H1 (cell line): ENCODE measurements at regions not wholly inside any gene's neighbourhood (a gene's known extent, or its start where the extent isn't known, plus 50 kb on each side); places are given as distances from the start of the nearest gene placed in this dataset.

Experiments used
- CTCF ChIA-PET: fragments of 300-600 bp; sonication (Branson Sonifier 250); formaldehyde crosslinking; loops from one replicate; lab custom pipeline; 2021; ENCODE audit not compliant: partially characterized antibody; lab: Charles Lee
- POLR2A ChIA-PET: fragments of 300-600 bp; sonication (Branson Sonifier 250); formaldehyde crosslinking; loops from one replicate; lab custom pipeline; 2021; ENCODE audit warnings: inconsistent platforms; ENCODE audit not compliant: partially characterized antibody; lab: Charles Lee
- DNase-seq, 2 experiments: peaks; one replicate each; pipeline versions ENCODE4 v3.0.0 to v3.0.0-alpha.2; 2010 to 2022; ENCODE audit warnings: low spot score in 2 of 2, low read depth in 1 of 2, mixed read lengths in 1 of 2
- FAIRE-seq: peaks from 2 replicates; lab custom pipeline; 2011; peaks lifted over from hg19 to GRCh38; lab: Jason Lieb, UNC
- H2AFZ ChIP-seq: 2 replicates; pipeline ENCODE4 v1.8.1; 2012; ENCODE audit warnings: low read length, inconsistent platforms
- H2AK5ac ChIP-seq: 2 replicates; pipeline ENCODE4 v1.6.1; 2013; ENCODE audit warnings: low read depth, low read length
- H2BK120ac ChIP-seq: replicated peaks from 2 replicates; pipeline ENCODE3; 2013; ENCODE audit warnings: low read depth, low read length, inconsistent platforms
- H2BK12ac ChIP-seq: 2 replicates; pipeline ENCODE4 v1.6.1; 2013; ENCODE audit warnings: low read depth, low read length
- H2BK15ac ChIP-seq: 2 replicates; pipeline ENCODE4 v1.6.1; 2013; ENCODE audit warnings: low read length
- H2BK20ac ChIP-seq: 2 replicates; pipeline ENCODE4 v1.6.1; 2013; ENCODE audit warnings: low read length
- H2BK5ac ChIP-seq: 2 replicates; pipeline ENCODE4 v1.6.1; 2013; ENCODE audit warnings: low read depth, low read length
- H3K14ac ChIP-seq: 2 replicates; pipeline ENCODE4 v1.6.1; 2013; ENCODE audit warnings: inconsistent platforms; ENCODE audit not compliant: insufficient read length
- H3K18ac ChIP-seq: 2 replicates; pipeline ENCODE4 v1.6.1; 2013; ENCODE audit warnings: low read length; ENCODE audit errors: extremely low read depth
- H3K23ac ChIP-seq: 2 replicates; pipeline ENCODE4 v1.6.1; 2013; ENCODE audit warnings: inconsistent platforms; ENCODE audit not compliant: insufficient read length
- H3K23me2 ChIP-seq: 2 replicates; pipeline ENCODE4 v1.6.1; 2013; ENCODE audit warnings: low read depth, low read length
- H3K27ac ChIP-seq: 2 replicates; pipeline ENCODE4 v1.6.1; 2011; ENCODE audit warnings: low read depth, low read length, inconsistent platforms
- H3K27me3 ChIP-seq, 4 experiments: replicated peaks in 1 of 4; 1 replicate in 1 of 4; 2 replicates in 3 of 4; pipeline versions ENCODE4 v1.6.1 to v1.8.1; 2011 to 2013; ENCODE audit warnings: low read length in 3 of 4, mild to moderate bottlenecking in 3 of 4, inconsistent platforms in 2 of 4, mixed read lengths in 2 of 4, moderate library complexity in 1 of 4; ENCODE audit not compliant: control insufficient read depth in 3 of 4, insufficient read depth in 3 of 4; ENCODE audit errors: extremely low read depth in 1 of 4
- H3K36me3 ChIP-seq, 4 experiments: 2 replicates each; pipeline versions ENCODE4 v1.6.1 to v1.8.1; 2011 to 2013; ENCODE audit warnings: mild to moderate bottlenecking in 4 of 4, low read length in 3 of 4, moderate library complexity in 2 of 4, control low read depth in 1 of 4, inconsistent platforms in 1 of 4; ENCODE audit not compliant: insufficient read depth in 4 of 4, control insufficient read depth in 2 of 4
- H3K4ac ChIP-seq: replicated peaks from 2 replicates; pipeline ENCODE3; 2013; ENCODE audit warnings: low read length, low read depth, mixed read lengths, inconsistent platforms; ENCODE audit not compliant: insufficient read length
- H3K4me1 ChIP-seq, 4 experiments: replicated peaks in 1 of 4; 1 replicate in 1 of 4; 2 replicates in 3 of 4; pipeline versions ENCODE4 v1.6.1 to v1.8.1; 2011 to 2013; ENCODE audit warnings: low read length in 3 of 4, inconsistent platforms in 2 of 4, mixed read lengths in 1 of 4; ENCODE audit not compliant: insufficient read depth in 4 of 4, control insufficient read depth in 3 of 4
- H3K4me2 ChIP-seq, 2 experiments: 2 replicates each; pipeline versions ENCODE4 v1.6.1 to v1.8.1; 2011 to 2013; ENCODE audit warnings: low read depth in 2 of 2, low read length in 2 of 2, control low read depth in 1 of 2, inconsistent platforms in 1 of 2, mild to moderate bottlenecking in 1 of 2; ENCODE audit not compliant: insufficient read depth in 1 of 2
- H3K4me3 ChIP-seq, 4 experiments: fragments of 200-600, 300-600 bp in 1 of 4; sonication (generic), shearing (Covaris generic), sonication (Bioruptor Twin) in 1 of 4; 2 replicates each; pipeline versions ENCODE4 v1.5.1 to v1.8.1; 2011 to 2016; ENCODE audit warnings: low read length in 4 of 4, low read depth in 3 of 4, control low read depth in 2 of 4, inconsistent platforms in 2 of 4, mild to moderate bottlenecking in 2 of 4, mixed read lengths in 1 of 4, moderate library complexity in 1 of 4; ENCODE audit not compliant: insufficient read depth in 2 of 4; ENCODE audit errors: extremely low read depth in 1 of 4
- H3K56ac ChIP-seq: replicated peaks from 2 replicates; pipeline ENCODE3; 2013; ENCODE audit warnings: low read depth, mild to moderate bottlenecking, mixed read lengths, low read length, inconsistent platforms; ENCODE audit not compliant: insufficient read length
- H3K79me1 ChIP-seq: 2 replicates; pipeline ENCODE4 v1.6.1; 2013; ENCODE audit warnings: low read depth, low read length, control low read depth
- H3K79me2 ChIP-seq, 2 experiments: 2 replicates each; pipeline versions ENCODE4 v1.6.1 to v1.8.1; 2012 to 2013; ENCODE audit warnings: low read length in 2 of 2, mild to moderate bottlenecking in 2 of 2, inconsistent platforms in 1 of 2; ENCODE audit not compliant: insufficient read depth in 2 of 2, control insufficient read depth in 1 of 2
- H3K9ac ChIP-seq, 4 experiments: replicated peaks in 1 of 4; 1 replicate in 1 of 4; 2 replicates in 3 of 4; pipeline versions ENCODE4 v1.6.1 to v1.8.1; 2011 to 2013; ENCODE audit warnings: low read depth in 3 of 4, low read length in 3 of 4, control low read depth in 2 of 4, mild to moderate bottlenecking in 2 of 4, moderate library complexity in 2 of 4, inconsistent platforms in 1 of 4; ENCODE audit errors: extremely low read depth in 1 of 4
- H3K9me3 ChIP-seq, 2 experiments: 2 replicates each; pipeline versions ENCODE4 v1.6.1 to v1.8.1; 2012 to 2013; ENCODE audit warnings: mild to moderate bottlenecking in 2 of 2, moderate library complexity in 2 of 2, control low read depth in 1 of 2, inconsistent platforms in 1 of 2, low read depth in 1 of 2, low read length in 1 of 2, mixed read lengths in 1 of 2; ENCODE audit not compliant: insufficient read depth in 2 of 2
- H4K20me1 ChIP-seq, 2 experiments: replicated peaks in 1 of 2; 2 replicates each; pipeline versions ENCODE3 to v1.8.1; 2011 to 2013; ENCODE audit warnings: inconsistent platforms in 2 of 2, low read length in 2 of 2, mild to moderate bottlenecking in 1 of 2; ENCODE audit not compliant: insufficient read depth in 2 of 2, control insufficient read depth in 1 of 2
- H4K5ac ChIP-seq: 2 replicates; pipeline ENCODE4 v1.6.1; 2013; ENCODE audit warnings: low read length, low read depth, mixed read lengths, inconsistent platforms; ENCODE audit not compliant: insufficient read length
- H4K8ac ChIP-seq: 2 replicates; pipeline ENCODE4 v1.8.0; 2013; ENCODE audit warnings: mild to moderate bottlenecking, moderate library complexity, low read length, inconsistent platforms; ENCODE audit not compliant: insufficient read depth; ENCODE audit errors: extremely low read depth
- H4K91ac ChIP-seq: replicated peaks from 2 replicates; pipeline ENCODE3; 2013; ENCODE audit warnings: low read length, mixed read lengths, inconsistent platforms; ENCODE audit not compliant: insufficient read length
- POLR2A ChIP-seq, 2 experiments: IDR thresholded peaks; 1 replicate in 1 of 2; 2 replicates in 1 of 2; pipeline ENCODE4 v1.6.1; 2011; ENCODE audit warnings: low read depth in 2 of 2, low read length in 2 of 2, mild to moderate bottlenecking in 2 of 2; ENCODE audit errors: control extremely low read depth in 1 of 2
- WGBS, 2 experiments: shearing (Covaris generic) in 1 of 2; methylation state at CpG; one replicate each; pipeline versions ENCODE4 v1.1.6 to v1.1.7; 2013 to 2015; ENCODE audit warnings: low lambda C conversion rate in 2 of 2, mixed read lengths in 2 of 2, inconsistent platforms in 1 of 2, low coverage in 1 of 2, missing lambda C conversion rate in 1 of 2; ENCODE audit not compliant: insufficient replicate concordance in 2 of 2, insufficient coverage in 1 of 2, insufficient read length in 1 of 2; ENCODE audit errors: extremely low coverage in 1 of 2, missing lambda C conversion rate in 1 of 2; 5-methylcytosine and 5-hydroxymethylcytosine counted together

DNA sequence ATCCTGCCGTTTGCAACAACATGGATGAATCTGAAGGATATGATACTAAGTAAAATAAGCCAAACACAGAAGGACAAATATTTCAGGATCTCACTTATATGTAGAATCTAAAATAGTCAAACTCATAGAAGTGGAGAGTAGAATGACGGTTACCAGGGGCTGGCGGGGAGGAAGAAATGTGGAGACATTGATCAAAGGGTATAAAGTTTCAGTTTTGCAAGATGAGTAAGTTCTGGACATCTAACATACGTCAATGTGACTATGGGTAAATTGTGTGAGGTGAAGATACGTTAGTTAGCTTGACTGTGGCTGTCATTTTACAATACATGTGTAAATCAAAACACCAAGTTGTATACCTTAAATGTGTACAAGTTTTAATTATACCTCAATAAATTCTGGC, 200.3 kb downstream of the SNX18 start:
- Histone ChIP-seq H3K4ac (no peak overlapping the region), H2BK20ac (no peak overlapping the region), H3K18ac (no peak overlapping the region), H3K27me3 (no peaks in the 10 kb centered on the region), H2BK120ac (no peak overlapping the region), H3K4me2 (no peak overlapping the region), H4K91ac (no peak overlapping the region), H3K9ac (no peak overlapping the region), H2BK15ac (no peak overlapping the region), H3K79me1 (no peaks in the 10 kb centered on the region), H3K4me1 (peaks cover 0 to 10% (median 6%) of the 10 kb centered on the region in 4 experiments; a peak in 5 of 7 replicates), H2BK12ac (no peak overlapping the region), H3K4me3 (no peak overlapping the region), H2AK5ac (no peak overlapping the region), H3K9me3 (no peaks in the 10 kb centered on the region), H2AFZ (no peak overlapping the region), H3K27ac (no peak overlapping the region), H3K23ac (no peak overlapping the region), H3K79me2 (no peaks in the 10 kb centered on the region), H2BK5ac (no peak overlapping the region), H3K56ac (no peak overlapping the region), H4K5ac (no peak overlapping the region), H3K14ac (no peak overlapping the region), H4K8ac (no peak overlapping the region), H3K23me2 (no peaks in the 10 kb centered on the region), H3K36me3 (no peaks in the 10 kb centered on the region), H4K20me1 (no peaks in the 10 kb centered on the region)
- no peak for DNase-seq
- no peak for FAIRE-seq
- WGBS, 2 experiments: 97% methylated on average over 5 of the region's 5 CpGs; no CpG with 5 or more reads in 1 of the 2 experiments
- POLR2A ChIA-PET: no interaction called here
- CTCF ChIA-PET: no interaction called here
- no peak for TF ChIP-seq POLR2A (IDR thresholded peaks at IDR 0.05; ENCODE audit: control extremely low read depth in 1 of 2, low read depth in 2 of 2, low read length in 2 of 2)
